Ascending aorta (tissue), 2 donors: ENCODE measurements at regions not wholly inside any gene's neighbourhood (a gene's known extent, or its start where the extent isn't known, plus 50 kb on each side); places are given as distances from the start of the nearest gene placed in this dataset.

Experiments
- DNase-seq, 2 donors: peaks; one replicate each; pipeline ENCODE4 v3.0.0-alpha.2; 2019; ENCODE audit warnings: low spot score in 2 of 2
- H3K27ac ChIP-seq, 2 donors: fragments of 200-600 bp; sonication (generic); one replicate each; pipeline ENCODE4 v1.5.1; 2016 to 2017; ENCODE audit warnings: mild to moderate bottlenecking in 1 of 2
- H3K27me3 ChIP-seq: fragments of 200-600 bp; sonication (generic); one replicate; pipeline ENCODE4 v1.5.1; 2017
- H3K36me3 ChIP-seq, 2 donors: fragments of 200-600 bp; sonication (generic); one replicate each; pipeline ENCODE4 v1.5.1; 2016
- H3K4me1 ChIP-seq, 2 donors: fragments of 200-600 bp; sonication (generic); one replicate each; pipeline ENCODE4 v1.5.1; 2016 to 2017; ENCODE audit warnings: mild to moderate bottlenecking in 1 of 2
- H3K4me3 ChIP-seq, 2 donors: fragments of 200-600 bp; sonication (generic); one replicate each; pipeline ENCODE4 v1.5.1; 2016 to 2017; ENCODE audit warnings: mild to moderate bottlenecking in 1 of 2
- H3K9me3 ChIP-seq, 2 donors: fragments of 200-600 bp; sonication (generic); one replicate each; pipeline ENCODE4 v1.5.1; 2016
- CTCF ChIP-seq, 3 experiments: fragments of 200-600 bp in 2 of 3; fragments of 450-650 bp in 1 of 3; sonication (generic) in 2 of 3; IDR thresholded peaks; one replicate each; pipeline ENCODE4 v1.5.1; 2016 to 2019; ENCODE audit warnings: antibody characterized with exemption in 3 of 3, mild to moderate bottlenecking in 1 of 3, moderate library complexity in 1 of 3
- intact Hi-C: fragments of 100-400 bp; cut with DNase I; formaldehyde crosslinking; loops from one replicate; pipeline ENCODE4 v1.15.1; 2023

GRCh38 chr13:80083081-80083852 lies 257.7 kb downstream of the SPRY2 start:
- H3K4me3 ChIP-seq: no peak overlapping the region
- H3K4me1 ChIP-seq: peaks cover 0 to 4% of the 10 kb centered on the region in 2 donors
- intact Hi-C loops: loop anchor here (5.0 kb wide), 1 partner anchor 36 kb away; no protein-coding TSS in a partner anchor
- no peak for TF ChIP-seq CTCF (IDR thresholded peaks at IDR 0.05)
- H3K27me3 ChIP-seq: no peaks in the 10 kb centered on the region
- no peak for DNase-seq
- H3K36me3 ChIP-seq: no peaks in the 10 kb centered on the region
- peak overlapping the region; percentile 23 to 51 for H3K27ac ChIP-seq
- H3K9me3 ChIP-seq: no peaks in the 10 kb centered on the region

GRCh38 chr13:80082396-80083080 lies 258.4 kb downstream of the SPRY2 start:
- Histone ChIP-seq H3K27ac (no peak overlapping the region), H3K4me1 (peaks cover 0 to 4% of the 10 kb centered on the region in 2 donors), H3K9me3 (no peaks in the 10 kb centered on the region), H3K36me3 (no peaks in the 10 kb centered on the region), H3K4me3 (no peak overlapping the region), H3K27me3 (no peaks in the 10 kb centered on the region)
- no peak for TF ChIP-seq CTCF (IDR thresholded peaks at IDR 0.05)
- DNase-seq: no peak
- intact Hi-C loops: loop anchor here (5.0 kb wide), 1 partner anchor 35 kb away; no protein-coding TSS in a partner anchor

GRCh38 chr13:80074811-80075210 lies 266.1 kb downstream of the SPRY2 start:
- Histone ChIP-seq H3K4me3 (no peak overlapping the region), H3K27ac (no peak overlapping the region), H3K27me3 (no peaks in the 10 kb centered on the region), H3K4me1 (no peaks in the 10 kb centered on the region), H3K36me3 (no peaks in the 10 kb centered on the region), H3K9me3 (no peaks in the 10 kb centered on the region)
- no peak for DNase-seq
- intact Hi-C loops: no loop called here
- TF ChIP-seq CTCF (IDR thresholded peaks at IDR 0.05): no peak

GRCh38 chr13:80074143-80074752 lies 266.7 kb downstream of the SPRY2 start:
- no peaks in the 10 kb centered on the region for H3K4me1 ChIP-seq
- intact Hi-C loops: no loop called here
- no peaks in the 10 kb centered on the region for H3K36me3 ChIP-seq
- H3K4me3 ChIP-seq: no peak overlapping the region
- H3K27me3 ChIP-seq: no peaks in the 10 kb centered on the region
- DNase-seq: no peak
- no peaks in the 10 kb centered on the region for H3K9me3 ChIP-seq
- no peak overlapping the region for H3K27ac ChIP-seq
- TF ChIP-seq CTCF (IDR thresholded peaks at IDR 0.05): no peak

- Histone ChIP-seq H3K4me1 (no peaks in the 10 kb centered on the region), H3K27me3 (no peaks in the 10 kb centered on the region)
- TF ChIP-seq CTCF (IDR thresholded peaks at IDR 0.05): no peak
Observed at GRCh38 chr13:80072231-80072630, 268.7 kb downstream of the SPRY2 start.

More at GRCh38 chr13:80072231-80072630, 268.7 kb downstream of the SPRY2 start:
- Histone ChIP-seq H3K9me3 (no peaks in the 10 kb centered on the region), H3K27ac (no peak overlapping the region), H3K4me3 (no peak overlapping the region), H3K36me3 (no peaks in the 10 kb centered on the region)
- intact Hi-C loops: no loop called here
- no peak for DNase-seq
